GM21737 (cell line): ENCODE measurements at regions not wholly inside any gene's neighbourhood (a gene's known extent, or its start where the extent isn't known, plus 50 kb on each side); places are given as distances from the start of the nearest gene placed in this dataset.
"Not testable (repeated sequence)": the region's sequence is repeated elsewhere in the genome, so short reads cannot be mapped to it uniquely, and the experiment has no call there.

Experiments
- ATAC-seq: cut with Tn5 transposase; IDR thresholded peaks from one replicate; pipeline ENCODE4 v1.9.1; 2021; ENCODE audit warnings: mild to moderate bottlenecking, moderate library complexity; ENCODE audit not compliant: unreplicated experiment

GRCh38 chr22:22371031-22371541, 126.5 kb downstream of the VPREB1 start:
- ATAC-seq: no peak

GRCh38 chr22:22372086-22372485, 127.5 kb downstream of the VPREB1 start:
- no peak for ATAC-seq

- ATAC-seq: no peak
These were observed 129.6 kb downstream of the VPREB1 start for GRCh38 chr22:22374163-22374562.

DNA sequence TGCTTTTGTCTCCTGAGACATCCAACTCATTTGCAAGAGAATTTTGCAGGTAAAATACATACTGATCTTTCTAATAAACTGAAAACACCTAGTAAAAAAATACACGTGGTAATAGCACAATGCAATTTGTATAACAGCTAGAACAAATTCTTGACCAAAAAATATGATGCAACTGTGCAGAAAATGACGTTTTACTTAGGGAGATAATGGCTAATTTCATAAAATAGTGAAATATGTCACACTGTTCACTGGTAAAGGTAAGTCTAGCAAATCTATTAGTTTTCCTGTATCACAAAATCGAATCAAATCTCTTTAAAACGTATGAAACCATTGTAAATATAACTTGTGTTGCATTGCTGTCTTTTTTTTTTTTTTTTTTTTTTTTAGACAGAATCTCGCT, 130.0 kb downstream of the VPREB1 start:
- ATAC-seq: no peak

DNA sequence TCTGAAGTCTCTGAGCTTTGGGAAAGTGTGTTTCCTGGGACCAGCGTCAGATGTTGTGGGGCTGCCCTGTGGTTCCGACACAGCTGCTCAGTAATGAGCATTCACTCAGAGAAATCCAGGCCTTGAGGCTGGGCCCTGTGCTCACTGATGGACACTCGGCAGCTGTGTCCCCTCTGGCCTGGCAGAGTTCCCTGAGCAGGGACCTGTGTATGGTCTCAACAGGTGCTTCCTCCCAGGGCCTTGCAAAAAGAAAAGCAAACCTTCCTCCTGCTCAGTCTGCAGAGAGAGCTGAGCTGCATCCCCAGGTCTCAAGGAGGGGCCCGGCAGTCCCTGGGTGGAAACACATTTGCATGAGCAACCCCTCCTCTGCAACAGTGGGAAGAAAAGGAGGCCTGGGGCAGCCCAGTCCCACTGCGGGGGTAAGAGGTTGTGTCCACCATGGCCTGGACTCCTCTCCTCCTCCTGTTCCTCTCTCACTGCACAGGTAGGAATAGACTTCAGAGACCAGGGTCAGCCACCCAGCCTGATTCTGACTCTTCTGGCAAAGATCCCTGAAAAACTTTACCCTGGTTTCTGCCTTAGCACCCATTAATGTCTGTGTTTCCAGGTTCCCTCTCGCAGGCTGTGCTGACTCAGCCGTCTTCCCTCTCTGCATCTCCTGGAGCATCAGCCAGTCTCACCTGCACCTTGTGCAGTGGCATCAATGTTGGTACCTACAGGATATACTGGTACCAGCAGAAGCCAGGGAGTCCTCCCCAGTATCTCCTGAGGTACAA, 131.2 kb downstream of the VPREB1 start:
- ATAC-seq: no peak

DNA sequence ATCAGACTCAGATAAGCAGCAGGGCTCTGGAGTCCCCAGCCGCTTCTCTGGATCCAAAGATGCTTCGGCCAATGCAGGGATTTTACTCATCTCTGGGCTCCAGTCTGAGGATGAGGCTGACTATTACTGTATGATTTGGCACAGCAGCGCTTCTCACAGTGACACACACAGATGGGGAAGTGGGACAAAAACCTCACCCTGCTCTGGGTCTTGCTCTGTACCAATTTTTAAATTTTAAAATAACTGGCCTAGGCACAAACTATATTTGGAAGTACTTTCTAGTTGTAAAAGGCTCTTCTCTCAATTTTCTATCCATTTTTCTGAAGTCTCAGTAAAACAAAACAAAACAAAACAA, 131.7 kb downstream of the VPREB1 start:
- ATAC-seq: no peak

- ATAC-seq: not testable (repeated sequence)
These were observed 131.7 kb downstream of the ZNF280B start for GRCh38 chr22:22376884-22377283.

DNA sequence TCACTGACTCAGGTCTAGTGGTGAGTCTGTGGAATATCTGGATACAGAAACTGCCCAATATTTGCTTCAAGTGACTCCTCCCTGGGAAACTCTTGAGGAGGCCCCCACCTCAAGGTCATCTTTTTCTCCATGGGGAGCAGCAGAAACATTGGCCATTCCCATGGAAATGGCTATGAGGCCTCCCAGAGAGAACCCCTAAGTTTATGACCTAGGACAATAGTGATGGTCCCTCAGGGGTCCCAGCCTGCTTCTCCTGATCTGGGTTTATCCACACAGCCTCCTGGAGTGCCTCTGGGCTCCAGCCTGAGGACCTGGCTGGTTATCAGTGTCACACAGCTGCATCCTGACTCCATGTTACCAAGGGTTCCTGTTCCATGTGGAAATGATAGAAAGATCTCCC, 131.2 kb downstream of the ZNF280B start:
- no peak for ATAC-seq

DNA sequence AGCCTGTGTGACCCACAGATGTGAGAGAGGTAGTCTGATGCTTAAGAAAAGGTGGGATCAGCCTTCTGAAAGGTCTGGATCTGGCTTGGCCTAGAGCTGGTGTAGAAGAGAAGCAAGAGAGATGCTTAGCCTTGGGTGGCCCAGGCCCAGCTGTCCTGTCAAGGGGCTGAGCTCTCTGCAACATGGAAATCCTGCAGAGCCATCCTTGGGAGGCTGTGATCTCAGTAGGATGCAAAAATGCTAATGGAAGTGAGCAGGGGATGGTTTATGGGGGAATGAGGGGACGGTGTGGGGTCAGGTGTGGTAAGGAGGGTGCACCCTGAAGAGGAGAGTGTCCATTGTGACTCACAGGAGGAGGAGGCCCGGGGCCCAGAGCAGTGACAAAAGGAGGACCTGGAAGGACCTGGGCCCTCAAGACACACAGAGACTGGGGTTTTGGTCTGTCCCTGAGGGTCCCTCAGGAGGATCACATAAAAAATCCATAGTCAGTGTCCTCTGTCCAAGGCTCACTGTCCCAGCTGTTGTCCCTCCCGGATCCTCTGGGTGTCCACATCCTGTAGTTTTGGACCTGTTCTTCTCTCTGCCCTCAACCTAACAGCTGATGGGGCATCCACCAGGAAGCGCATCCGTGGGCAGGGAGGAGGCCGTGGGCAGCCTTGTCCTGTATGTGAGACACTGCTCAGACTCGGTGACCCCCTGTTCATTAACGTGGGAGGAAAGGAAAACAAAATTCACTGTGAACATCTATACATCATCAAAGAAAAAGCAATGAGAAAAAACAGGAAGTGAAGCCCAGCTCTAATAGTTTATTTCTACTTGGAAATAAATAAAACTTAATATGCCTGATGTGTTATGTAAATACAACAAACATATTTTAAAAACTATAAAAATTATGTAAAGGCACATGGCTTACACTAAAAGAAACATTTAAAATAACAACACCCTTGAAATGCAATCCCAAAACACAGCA, 129.8 kb downstream of the ZNF280B start:
- no peak for ATAC-seq

- no peak for ATAC-seq
These were observed 128.2 kb downstream of the ZNF280B start for GRCh38 chr22:22380098-22381030.

DNA sequence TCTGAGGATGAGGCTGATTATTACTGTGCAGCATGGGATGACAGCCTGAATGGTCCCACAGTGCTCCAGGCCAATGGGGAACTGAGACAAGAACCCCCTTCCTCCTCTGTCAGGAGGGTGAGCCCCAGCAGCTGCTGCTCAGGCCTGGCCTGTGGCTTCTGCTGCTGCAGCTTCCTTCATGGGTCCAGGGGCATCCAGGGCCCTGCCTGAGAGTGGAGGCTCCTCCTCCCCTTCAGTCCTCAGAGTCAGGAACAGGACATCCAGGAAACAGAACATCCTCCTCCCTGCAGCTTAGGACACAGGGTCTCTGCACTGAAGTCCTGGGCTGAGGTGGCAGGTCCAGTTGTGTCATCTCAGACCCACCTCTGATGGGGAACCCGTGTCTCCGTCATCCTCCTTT, 127.2 kb downstream of the ZNF280B start:
- not testable (repeated sequence) for ATAC-seq

GRCh38 chr22:22384267-22384666, 124.3 kb downstream of the ZNF280B start:
- ATAC-seq: no peak

DNA sequence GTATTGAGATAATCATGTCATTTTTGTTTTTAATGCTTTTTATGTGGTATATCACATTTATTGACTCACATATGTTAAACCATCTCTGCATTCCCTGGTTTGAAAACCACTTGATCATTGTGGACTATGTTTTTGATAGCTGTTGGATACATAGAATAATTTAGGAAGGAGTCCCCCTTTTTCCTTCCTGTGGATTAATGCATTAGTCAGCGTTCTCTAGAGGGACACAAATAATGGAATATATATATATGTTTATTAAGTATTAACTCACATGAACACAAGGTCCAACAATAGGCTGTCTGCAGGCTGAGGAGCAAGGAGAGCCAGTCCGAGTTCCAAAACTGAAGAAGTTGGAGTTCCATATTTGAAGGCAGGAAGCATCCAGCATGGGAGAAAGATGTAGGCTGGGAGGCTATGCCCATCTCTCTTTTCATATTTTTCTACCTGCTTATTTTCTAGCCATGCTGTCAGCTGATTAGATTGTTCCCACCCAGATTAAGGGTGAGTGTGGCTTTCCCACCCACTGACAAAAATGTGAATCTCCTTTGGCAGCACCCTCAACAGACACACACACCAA, 123.8 kb downstream of the ZNF280B start:
- no peak for ATAC-seq

DNA sequence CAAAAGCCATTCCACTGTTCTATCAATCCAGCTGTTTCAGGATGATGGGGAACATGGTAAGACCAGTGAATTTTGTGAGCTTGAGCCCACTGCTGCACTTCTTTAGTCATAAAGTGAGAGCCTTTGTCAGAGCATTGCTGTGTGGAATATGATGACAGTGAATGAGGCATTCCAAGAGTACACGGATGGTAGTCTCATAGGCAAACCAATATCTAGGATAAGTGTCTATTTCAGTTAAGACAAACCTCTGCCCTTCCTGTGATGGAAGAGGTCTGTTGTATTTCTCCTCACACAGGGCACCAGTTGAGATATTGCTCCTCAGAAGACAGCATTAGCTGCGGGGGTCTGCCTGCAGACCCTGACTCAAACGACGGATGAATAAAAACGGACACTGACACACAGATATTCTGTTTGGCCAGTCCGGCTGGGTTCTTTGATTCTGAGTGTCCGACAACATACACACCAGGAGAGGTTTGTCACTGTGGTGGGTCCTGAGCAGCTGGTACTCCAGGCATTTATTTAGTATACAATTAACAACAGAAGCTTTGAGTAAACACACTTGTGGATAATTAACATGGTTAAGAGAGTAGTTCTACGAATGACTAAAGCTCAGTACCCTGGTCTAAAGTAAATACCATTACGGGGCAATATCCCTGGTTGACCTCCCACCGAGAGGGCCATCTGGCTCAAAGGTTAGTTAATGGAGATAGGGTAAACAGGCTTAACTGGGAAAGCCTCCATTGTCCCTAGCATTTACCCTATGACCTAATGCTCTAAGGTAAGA, 121.7 kb downstream of the ZNF280B start:
- ATAC-seq: no peak

GRCh38 chr22:22387386-22387736, 121.2 kb downstream of the ZNF280B start:
- ATAC-seq: no peak

GRCh38 chr22:22388090-22388489, 120.5 kb downstream of the ZNF280B start:
- no peak for ATAC-seq

DNA sequence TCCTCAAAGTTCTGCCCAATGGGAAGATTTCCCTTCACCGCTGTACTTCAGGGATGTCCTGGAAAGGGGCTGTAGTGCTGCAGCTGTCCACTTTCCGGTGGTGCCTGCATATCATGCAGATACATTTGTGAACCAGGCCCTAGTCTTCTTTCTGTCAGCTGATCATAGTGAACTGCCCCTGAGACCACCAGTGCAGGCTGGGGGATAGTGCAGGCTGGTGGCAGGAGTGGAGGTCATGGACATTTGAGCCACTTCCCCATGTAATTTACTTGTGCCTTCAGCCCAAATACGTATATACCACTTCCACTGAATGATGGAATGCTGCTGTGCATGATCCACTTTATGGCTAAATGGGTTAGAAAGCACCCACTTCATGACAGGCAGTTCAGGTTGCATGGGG, 120.0 kb downstream of the ZNF280B start:
- no peak for ATAC-seq

- no peak for ATAC-seq
These were observed 119.1 kb downstream of the ZNF280B start for GRCh38 chr22:22389467-22389866.

DNA sequence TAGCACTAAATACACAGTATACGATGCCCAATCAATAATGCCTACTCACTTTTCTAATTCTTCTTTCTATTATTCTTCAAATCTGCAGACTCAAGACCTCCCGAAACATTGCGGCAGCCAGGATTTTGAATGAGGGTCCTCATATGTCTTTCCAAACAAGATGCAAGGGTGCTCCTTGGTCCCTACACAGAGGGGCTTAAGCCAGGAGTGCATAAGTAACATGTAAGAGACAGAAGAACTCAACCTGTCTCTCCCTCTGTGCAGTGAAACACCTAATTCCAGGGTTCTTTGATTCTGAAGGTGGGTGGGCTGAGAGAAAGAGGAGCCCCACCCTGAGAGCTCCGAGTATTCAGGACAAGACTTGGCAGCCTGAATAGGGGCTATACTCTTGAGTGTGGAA, 117.6 kb downstream of the ZNF280B start:
- ATAC-seq: no peak

GRCh38 chr22:22391543-22391942, 117.0 kb downstream of the ZNF280B start:
- ATAC-seq: no peak
